H1 (cell line): ENCODE measurements at regions not wholly inside any gene's neighbourhood (a gene's known extent, or its start where the extent isn't known, plus 50 kb on each side); places are given as distances from the start of the nearest gene placed in this dataset.

Source experiments
- RXRA ChIP-seq: IDR thresholded peaks from 2 replicates; pipeline ENCODE4 v1.6.1; 2011; ENCODE audit warnings: low read depth, mild to moderate bottlenecking, low read length, moderate library complexity; ENCODE audit not compliant: insufficient read depth
- SIN3A ChIP-seq, 2 experiments: IDR thresholded peaks in 1 of 2; conservative IDR thresholded peaks in 1 of 2; 2 replicates each; pipeline ENCODE4 v1.6.1; 2011 to 2012; ENCODE audit warnings: low read length in 2 of 2, improper control_type of control experiment in 1 of 2, low read depth in 1 of 2, mild to moderate bottlenecking in 1 of 2
- SIX5 ChIP-seq: IDR thresholded peaks from 2 replicates; pipeline ENCODE4 v1.6.1; 2011; ENCODE audit warnings: mild to moderate bottlenecking, low read depth, low read length
- SP1 ChIP-seq: IDR thresholded peaks from 2 replicates; pipeline ENCODE4 v1.6.1; 2011; ENCODE audit warnings: low read depth, low read length
- TF ChIP-seq, protein P1 (sequence below): fragments of 300-600 bp; sonication (generic); IDR thresholded peaks from 2 replicates; pipeline ENCODE4 v1.7.1; 2012; ENCODE audit warnings: low read length, moderate library complexity, mild to moderate bottlenecking, inconsistent platforms; ENCODE audit not compliant: insufficient replicate concordance
- TF ChIP-seq, protein P2 (sequence below): IDR thresholded peaks from 2 replicates; pipeline ENCODE4 v1.6.1; 2012; ENCODE audit warnings: inconsistent platforms
- TF ChIP-seq, protein P3 (sequence below): IDR thresholded peaks from 2 replicates; pipeline ENCODE4 v1.6.1; 2011; ENCODE audit warnings: low read depth, mild to moderate bottlenecking, low read length; ENCODE audit not compliant: insufficient read depth

DNA sequence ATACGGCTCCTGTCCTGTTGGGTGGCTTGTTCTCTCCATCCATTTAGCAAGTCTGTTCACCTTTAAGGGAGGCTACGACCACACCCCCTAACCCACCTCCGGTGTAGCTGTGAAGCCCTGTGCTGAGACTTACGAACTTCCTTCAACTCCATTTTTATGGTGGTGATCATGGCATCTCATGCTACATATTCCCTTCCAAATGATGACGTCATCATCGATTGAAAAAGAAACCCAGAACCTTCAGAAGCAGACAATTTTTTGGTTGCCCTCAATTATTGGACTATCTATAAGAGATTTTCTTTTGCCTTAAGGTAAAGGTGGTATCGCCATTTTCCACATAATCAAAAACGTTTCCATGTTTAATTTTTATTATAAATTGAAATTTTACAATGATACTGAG lies 389.0 kb downstream of the CBLN4 start (continued):
- TF ChIP-seq, protein P1, sequence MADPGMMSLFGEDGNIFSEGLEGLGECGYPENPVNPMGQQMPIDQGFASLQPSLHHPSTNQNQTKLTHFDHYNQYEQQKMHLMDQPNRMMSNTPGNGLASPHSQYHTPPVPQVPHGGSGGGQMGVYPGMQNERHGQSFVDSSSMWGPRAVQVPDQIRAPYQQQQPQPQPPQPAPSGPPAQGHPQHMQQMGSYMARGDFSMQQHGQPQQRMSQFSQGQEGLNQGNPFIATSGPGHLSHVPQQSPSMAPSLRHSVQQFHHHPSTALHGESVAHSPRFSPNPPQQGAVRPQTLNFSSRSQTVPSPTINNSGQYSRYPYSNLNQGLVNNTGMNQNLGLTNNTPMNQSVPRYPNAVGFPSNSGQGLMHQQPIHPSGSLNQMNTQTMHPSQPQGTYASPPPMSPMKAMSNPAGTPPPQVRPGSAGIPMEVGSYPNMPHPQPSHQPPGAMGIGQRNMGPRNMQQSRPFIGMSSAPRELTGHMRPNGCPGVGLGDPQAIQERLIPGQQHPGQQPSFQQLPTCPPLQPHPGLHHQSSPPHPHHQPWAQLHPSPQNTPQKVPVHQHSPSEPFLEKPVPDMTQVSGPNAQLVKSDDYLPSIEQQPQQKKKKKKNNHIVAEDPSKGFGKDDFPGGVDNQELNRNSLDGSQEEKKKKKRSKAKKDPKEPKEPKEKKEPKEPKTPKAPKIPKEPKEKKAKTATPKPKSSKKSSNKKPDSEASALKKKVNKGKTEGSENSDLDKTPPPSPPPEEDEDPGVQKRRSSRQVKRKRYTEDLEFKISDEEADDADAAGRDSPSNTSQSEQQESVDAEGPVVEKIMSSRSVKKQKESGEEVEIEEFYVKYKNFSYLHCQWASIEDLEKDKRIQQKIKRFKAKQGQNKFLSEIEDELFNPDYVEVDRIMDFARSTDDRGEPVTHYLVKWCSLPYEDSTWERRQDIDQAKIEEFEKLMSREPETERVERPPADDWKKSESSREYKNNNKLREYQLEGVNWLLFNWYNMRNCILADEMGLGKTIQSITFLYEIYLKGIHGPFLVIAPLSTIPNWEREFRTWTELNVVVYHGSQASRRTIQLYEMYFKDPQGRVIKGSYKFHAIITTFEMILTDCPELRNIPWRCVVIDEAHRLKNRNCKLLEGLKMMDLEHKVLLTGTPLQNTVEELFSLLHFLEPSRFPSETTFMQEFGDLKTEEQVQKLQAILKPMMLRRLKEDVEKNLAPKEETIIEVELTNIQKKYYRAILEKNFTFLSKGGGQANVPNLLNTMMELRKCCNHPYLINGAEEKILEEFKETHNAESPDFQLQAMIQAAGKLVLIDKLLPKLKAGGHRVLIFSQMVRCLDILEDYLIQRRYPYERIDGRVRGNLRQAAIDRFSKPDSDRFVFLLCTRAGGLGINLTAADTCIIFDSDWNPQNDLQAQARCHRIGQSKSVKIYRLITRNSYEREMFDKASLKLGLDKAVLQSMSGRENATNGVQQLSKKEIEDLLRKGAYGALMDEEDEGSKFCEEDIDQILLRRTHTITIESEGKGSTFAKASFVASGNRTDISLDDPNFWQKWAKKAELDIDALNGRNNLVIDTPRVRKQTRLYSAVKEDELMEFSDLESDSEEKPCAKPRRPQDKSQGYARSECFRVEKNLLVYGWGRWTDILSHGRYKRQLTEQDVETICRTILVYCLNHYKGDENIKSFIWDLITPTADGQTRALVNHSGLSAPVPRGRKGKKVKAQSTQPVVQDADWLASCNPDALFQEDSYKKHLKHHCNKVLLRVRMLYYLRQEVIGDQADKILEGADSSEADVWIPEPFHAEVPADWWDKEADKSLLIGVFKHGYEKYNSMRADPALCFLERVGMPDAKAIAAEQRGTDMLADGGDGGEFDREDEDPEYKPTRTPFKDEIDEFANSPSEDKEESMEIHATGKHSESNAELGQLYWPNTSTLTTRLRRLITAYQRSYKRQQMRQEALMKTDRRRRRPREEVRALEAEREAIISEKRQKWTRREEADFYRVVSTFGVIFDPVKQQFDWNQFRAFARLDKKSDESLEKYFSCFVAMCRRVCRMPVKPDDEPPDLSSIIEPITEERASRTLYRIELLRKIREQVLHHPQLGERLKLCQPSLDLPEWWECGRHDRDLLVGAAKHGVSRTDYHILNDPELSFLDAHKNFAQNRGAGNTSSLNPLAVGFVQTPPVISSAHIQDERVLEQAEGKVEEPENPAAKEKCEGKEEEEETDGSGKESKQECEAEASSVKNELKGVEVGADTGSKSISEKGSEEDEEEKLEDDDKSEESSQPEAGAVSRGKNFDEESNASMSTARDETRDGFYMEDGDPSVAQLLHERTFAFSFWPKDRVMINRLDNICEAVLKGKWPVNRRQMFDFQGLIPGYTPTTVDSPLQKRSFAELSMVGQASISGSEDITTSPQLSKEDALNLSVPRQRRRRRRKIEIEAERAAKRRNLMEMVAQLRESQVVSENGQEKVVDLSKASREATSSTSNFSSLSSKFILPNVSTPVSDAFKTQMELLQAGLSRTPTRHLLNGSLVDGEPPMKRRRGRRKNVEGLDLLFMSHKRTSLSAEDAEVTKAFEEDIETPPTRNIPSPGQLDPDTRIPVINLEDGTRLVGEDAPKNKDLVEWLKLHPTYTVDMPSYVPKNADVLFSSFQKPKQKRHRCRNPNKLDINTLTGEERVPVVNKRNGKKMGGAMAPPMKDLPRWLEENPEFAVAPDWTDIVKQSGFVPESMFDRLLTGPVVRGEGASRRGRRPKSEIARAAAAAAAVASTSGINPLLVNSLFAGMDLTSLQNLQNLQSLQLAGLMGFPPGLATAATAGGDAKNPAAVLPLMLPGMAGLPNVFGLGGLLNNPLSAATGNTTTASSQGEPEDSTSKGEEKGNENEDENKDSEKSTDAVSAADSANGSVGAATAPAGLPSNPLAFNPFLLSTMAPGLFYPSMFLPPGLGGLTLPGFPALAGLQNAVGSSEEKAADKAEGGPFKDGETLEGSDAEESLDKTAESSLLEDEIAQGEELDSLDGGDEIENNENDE = no peak
- TF ChIP-seq, protein P2, sequence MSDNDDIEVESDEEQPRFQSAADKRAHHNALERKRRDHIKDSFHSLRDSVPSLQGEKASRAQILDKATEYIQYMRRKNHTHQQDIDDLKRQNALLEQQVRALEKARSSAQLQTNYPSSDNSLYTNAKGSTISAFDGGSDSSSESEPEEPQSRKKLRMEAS = no peak
- TF ChIP-seq, protein P3, sequence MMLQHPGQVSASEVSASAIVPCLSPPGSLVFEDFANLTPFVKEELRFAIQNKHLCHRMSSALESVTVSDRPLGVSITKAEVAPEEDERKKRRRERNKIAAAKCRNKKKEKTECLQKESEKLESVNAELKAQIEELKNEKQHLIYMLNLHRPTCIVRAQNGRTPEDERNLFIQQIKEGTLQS = no peak
- TF ChIP-seq SIX5 (no peak), RXRA (no peak), SIN3A (conservative IDR thresholded peaks at IDR 0.05 in 1 of 2, IDR thresholded peaks at IDR 0.05 in 1 of 2; ENCODE audit: low read depth in 1 of 2, low read length in 2 of 2) (no peak), SP1 (no peak)
